ENCODE measurements at regions not wholly inside any gene's neighbourhood (a gene's known extent, or its start where the extent isn't known, plus 50 kb on each side); places are given as distances from the start of the nearest gene placed in this dataset.
A peak's percentile ranks its signal among the peaks of the same experiment; 100 is the strongest.

GRCh38 chr13:26989261-26989956 lies 182.2 kb downstream of the USP12 start:
- Mint-ChIP-seq H3K9me3 (no peaks in the 10 kb centered on the region), H3K27me3 (peaks cover 4% of the 10 kb centered on the region), H3K36me3 (ENCODE audit: low read depth) (no peaks in the 10 kb centered on the region), H3K27ac (no peak overlapping the region), H3K4me3 (no peak overlapping the region), H3K4me1 (peaks cover 5% of the 10 kb centered on the region)
- ChIA-PET POLR2A (interaction anchor here (0.6 kb wide), 1 partner anchor 601 kb away, joined by 3 read pairs; no protein-coding TSS in a partner anchor), CTCF (interaction anchor here (5.5 kb wide), 1 partner anchor 371 kb away, joined by 185 read pairs; no protein-coding TSS in a partner anchor)
- ATAC-seq (ENCODE audit: low read depth) = no peak
- no peak for TF ChIP-seq CTCF (IDR thresholded peaks at IDR 0.05)
- no peak for DNase-seq
- intact Hi-C loops (cut with micrococcal nuclease) = no loop called here

GRCh38 chr13:26988059-26988769 lies 183.4 kb downstream of the USP12 start:
- no peaks in the 10 kb centered on the region for H3K9me3 Mint-ChIP-seq
- DNase-seq = no peak
- peaks cover 5% of the 10 kb centered on the region for H3K27me3 Mint-ChIP-seq
- POLR2A ChIA-PET = interaction anchor here (0.6 to 1.1 kb wide), 3 partner anchors 9 to 602 kb away, joined by 3 to 6 read pairs (median 3); no protein-coding TSS in a partner anchor
- H3K4me1 Mint-ChIP-seq = peaks cover 5% of the 10 kb centered on the region
- CTCF ChIA-PET = interaction anchor here (0.6 to 5.5 kb wide), 6 partner anchors 9 to 1040 kb away, joined by 3 to 185 read pairs (median 4); partner anchors contain the start of gene RASL11A
- H3K36me3 Mint-ChIP-seq (ENCODE audit: low read depth) = no peaks in the 10 kb centered on the region
- ATAC-seq (ENCODE audit: low read depth) = no peak
- TF ChIP-seq CTCF (IDR thresholded peaks at IDR 0.05) = no peak
- H3K27ac Mint-ChIP-seq = no peak overlapping the region
- intact Hi-C loops (cut with micrococcal nuclease) = no loop called here
- no peak overlapping the region for H3K4me3 Mint-ChIP-seq

- ATAC-seq (ENCODE audit: low read depth) (no peak), DNase-seq (no peak)
- Mint-ChIP-seq H3K36me3 (ENCODE audit: low read depth) (no peaks in the 10 kb centered on the region), H3K4me3 (no peak overlapping the region), H3K27ac (no peak overlapping the region), H3K9me3 (no peaks in the 10 kb centered on the region), H3K27me3 (peaks cover 6% of the 10 kb centered on the region), H3K4me1 (peaks cover 5% of the 10 kb centered on the region)
- intact Hi-C loops (cut with micrococcal nuclease) = no loop called here
- POLR2A ChIA-PET = interaction anchor here (0.6 to 1.1 kb wide), 2 partner anchors 10 to 297 kb away, joined by 3 to 6 read pairs; no protein-coding TSS in a partner anchor
- CTCF ChIA-PET = interaction anchor here (0.6 to 5.5 kb wide), 8 partner anchors 9 to 1041 kb away, joined by 3 to 185 read pairs (median 3); partner anchors contain the start of gene RASL11A
- no peak for TF ChIP-seq CTCF (IDR thresholded peaks at IDR 0.05)
Observed at GRCh38 chr13:26987486-26988013, 184.1 kb downstream of the USP12 start.

- no peak overlapping the region for H3K27ac Mint-ChIP-seq
- no peak for TF ChIP-seq CTCF (IDR thresholded peaks at IDR 0.05)
- no peaks in the 10 kb centered on the region for H3K36me3 Mint-ChIP-seq (ENCODE audit: low read depth)
- intact Hi-C loops (cut with micrococcal nuclease) = loop anchor here (1.0 kb wide), 8 partner anchors 187 to 999 kb away; partner anchors contain the start of gene RASL11A
- ATAC-seq (ENCODE audit: low read depth) (peak; percentile 96), DNase-seq (no peak)
- peaks cover 6% of the 10 kb centered on the region for H3K27me3 Mint-ChIP-seq
- ChIA-PET CTCF (interaction anchor here (0.7 to 5.5 kb wide), 49 partner anchors 10 to 999 kb away, joined by 3 to 185 read pairs (median 4); partner anchors contain the start of genes RASL11A and USP12), POLR2A (interaction anchor here (0.5 to 1.9 kb wide), 5 partner anchors 138 to 377 kb away, joined by 3 to 6 read pairs (median 5); partner anchors contain the start of gene RASL11A)
- no peaks in the 10 kb centered on the region for H3K9me3 Mint-ChIP-seq
- H3K4me3 Mint-ChIP-seq = no peak overlapping the region
- H3K4me1 Mint-ChIP-seq = peaks cover 5% of the 10 kb centered on the region
Observed at GRCh38 chr13:26985285-26985878, 186.2 kb downstream of the USP12 start.
